ENCODE measurements at regions not wholly inside any gene's neighbourhood (a gene's known extent, or its start where the extent isn't known, plus 50 kb on each side); places are given as distances from the start of the nearest gene placed in this dataset.
A peak's percentile ranks its signal among the peaks of the same experiment; 100 is the strongest.

DNA sequence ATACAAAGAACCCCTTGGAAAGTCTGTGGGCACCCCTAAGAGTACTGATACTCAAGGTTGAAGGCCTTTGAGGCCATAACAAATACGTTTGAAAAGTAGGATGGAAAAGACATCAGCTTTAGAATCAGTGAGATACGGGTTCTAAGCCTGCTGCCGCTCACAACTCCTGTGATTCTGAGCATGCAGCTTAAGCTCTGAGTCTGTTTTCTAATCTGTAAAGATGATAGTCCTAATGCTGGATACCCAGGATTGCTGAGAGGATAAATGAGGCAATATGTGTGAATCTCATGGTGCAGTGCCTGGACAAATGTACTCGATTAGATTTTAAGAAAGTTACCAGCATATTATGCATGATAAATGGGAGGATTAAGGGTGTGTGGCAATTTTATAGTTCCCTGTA, 321.0 kb upstream of the HSF2 start:
- TF ChIP-seq ZBTB7A (IDR thresholded peaks at IDR 0.05; ENCODE audit: low read depth) (no peak), YY1 (IDR thresholded peaks at IDR 0.05; ENCODE audit: low read depth) (no peak), FOXM1 (IDR thresholded peaks at IDR 0.05; ENCODE audit: borderline replicate concordance, low read depth) (no peak), CREB1 (IDR thresholded peaks at IDR 0.05; ENCODE audit: low read depth) (no peak), TAF1 (IDR thresholded peaks at IDR 0.05; ENCODE audit: low read depth) (no peak), CEBPB (IDR thresholded peaks at IDR 0.05) (no peak), EP300 (IDR thresholded peaks at IDR 0.05; ENCODE audit: borderline replicate concordance) (no peak), EGR1 (IDR thresholded peaks at IDR 0.05) (no peak)
- TF ChIP-seq, protein P1, sequence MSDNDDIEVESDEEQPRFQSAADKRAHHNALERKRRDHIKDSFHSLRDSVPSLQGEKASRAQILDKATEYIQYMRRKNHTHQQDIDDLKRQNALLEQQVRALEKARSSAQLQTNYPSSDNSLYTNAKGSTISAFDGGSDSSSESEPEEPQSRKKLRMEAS (IDR thresholded peaks at IDR 0.05) = no peak
- TF ChIP-seq, protein P2, sequence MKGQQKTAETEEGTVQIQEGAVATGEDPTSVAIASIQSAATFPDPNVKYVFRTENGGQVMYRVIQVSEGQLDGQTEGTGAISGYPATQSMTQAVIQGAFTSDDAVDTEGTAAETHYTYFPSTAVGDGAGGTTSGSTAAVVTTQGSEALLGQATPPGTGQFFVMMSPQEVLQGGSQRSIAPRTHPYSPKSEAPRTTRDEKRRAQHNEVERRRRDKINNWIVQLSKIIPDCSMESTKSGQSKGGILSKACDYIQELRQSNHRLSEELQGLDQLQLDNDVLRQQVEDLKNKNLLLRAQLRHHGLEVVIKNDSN (IDR thresholded peaks at IDR 0.05) = no peak
- TF ChIP-seq, protein P3, sequence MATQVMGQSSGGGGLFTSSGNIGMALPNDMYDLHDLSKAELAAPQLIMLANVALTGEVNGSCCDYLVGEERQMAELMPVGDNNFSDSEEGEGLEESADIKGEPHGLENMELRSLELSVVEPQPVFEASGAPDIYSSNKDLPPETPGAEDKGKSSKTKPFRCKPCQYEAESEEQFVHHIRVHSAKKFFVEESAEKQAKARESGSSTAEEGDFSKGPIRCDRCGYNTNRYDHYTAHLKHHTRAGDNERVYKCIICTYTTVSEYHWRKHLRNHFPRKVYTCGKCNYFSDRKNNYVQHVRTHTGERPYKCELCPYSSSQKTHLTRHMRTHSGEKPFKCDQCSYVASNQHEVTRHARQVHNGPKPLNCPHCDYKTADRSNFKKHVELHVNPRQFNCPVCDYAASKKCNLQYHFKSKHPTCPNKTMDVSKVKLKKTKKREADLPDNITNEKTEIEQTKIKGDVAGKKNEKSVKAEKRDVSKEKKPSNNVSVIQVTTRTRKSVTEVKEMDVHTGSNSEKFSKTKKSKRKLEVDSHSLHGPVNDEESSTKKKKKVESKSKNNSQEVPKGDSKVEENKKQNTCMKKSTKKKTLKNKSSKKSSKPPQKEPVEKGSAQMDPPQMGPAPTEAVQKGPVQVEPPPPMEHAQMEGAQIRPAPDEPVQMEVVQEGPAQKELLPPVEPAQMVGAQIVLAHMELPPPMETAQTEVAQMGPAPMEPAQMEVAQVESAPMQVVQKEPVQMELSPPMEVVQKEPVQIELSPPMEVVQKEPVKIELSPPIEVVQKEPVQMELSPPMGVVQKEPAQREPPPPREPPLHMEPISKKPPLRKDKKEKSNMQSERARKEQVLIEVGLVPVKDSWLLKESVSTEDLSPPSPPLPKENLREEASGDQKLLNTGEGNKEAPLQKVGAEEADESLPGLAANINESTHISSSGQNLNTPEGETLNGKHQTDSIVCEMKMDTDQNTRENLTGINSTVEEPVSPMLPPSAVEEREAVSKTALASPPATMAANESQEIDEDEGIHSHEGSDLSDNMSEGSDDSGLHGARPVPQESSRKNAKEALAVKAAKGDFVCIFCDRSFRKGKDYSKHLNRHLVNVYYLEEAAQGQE (IDR thresholded peaks at IDR 0.05; ENCODE audit: low read depth) = no peak

DNA sequence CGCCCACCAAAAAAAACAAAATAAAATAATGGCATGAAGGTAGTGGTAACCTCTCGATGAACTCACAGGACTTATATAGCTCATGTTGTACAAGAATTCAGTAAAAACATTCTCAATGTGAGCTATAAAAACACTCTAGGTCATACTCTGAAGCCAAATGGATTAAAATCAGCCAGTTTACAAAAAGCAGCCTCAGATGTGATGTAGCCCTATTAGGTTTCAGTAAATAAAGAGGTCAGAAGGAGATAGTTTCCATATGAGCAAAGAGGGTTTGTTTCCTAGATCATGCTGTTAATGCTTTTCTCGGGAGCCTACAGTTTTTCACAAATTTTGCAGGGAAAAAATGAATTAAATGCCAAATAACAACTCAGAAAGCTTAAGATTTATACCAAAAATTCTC, 319.5 kb upstream of the HSF2 start:
- TF ChIP-seq TEAD4 (IDR thresholded peaks at IDR 0.05) (no peak), TCF12 (IDR thresholded peaks at IDR 0.05; ENCODE audit: low read depth) (no peak)

DNA sequence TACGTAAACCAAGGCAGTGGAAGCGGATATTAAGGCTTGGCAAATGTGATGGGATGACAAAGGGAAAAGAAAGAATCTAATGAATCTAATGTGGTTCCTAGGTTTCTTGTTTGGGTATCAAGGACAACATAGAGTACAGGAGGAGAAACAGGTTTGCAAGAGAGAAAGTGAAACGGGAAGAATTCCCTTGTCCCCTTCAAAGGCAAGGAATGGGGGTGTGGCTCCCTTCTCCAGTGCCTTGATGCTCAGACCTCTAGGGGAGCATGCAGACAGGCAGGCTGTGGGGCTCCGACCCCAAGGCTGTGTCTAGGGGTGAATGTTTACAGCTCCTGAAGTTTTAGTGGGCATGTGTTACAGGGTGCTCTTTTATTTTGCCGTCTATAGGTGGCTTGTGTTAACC, 317.5 kb upstream of the HSF2 start:
- TF ChIP-seq FOXM1 (IDR thresholded peaks at IDR 0.05; ENCODE audit: borderline replicate concordance, low read depth) (no peak), RAD21 (IDR thresholded peaks at IDR 0.05; ENCODE audit: low read depth) (no peak), YY1 (IDR thresholded peaks at IDR 0.05; ENCODE audit: low read depth) (no peak), CREB1 (IDR thresholded peaks at IDR 0.05; ENCODE audit: low read depth) (no peak), ZBTB7A (IDR thresholded peaks at IDR 0.05; ENCODE audit: low read depth) (no peak)

DNA sequence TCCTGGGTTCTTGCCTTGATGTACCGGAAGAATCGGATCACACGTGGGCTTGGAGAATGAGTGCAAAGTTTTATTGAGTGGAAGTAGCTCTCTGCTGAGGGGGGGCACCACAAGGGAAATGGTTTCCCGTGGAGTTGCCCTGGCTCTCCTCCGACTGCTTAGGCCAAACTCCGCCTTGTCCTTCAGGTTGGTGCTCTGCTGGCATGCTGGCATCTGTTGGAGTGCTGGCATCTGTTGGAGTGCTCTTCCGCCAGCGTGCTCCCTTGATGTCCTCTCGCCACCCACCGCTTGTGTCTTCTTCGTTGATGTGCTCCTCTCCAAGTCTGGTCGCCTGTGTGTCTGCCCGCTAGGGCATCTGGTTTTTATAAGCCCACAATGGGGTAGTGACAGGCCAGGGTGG, 317.1 kb upstream of the HSF2 start:
- TF ChIP-seq EGR1 (IDR thresholded peaks at IDR 0.05) (no peak), YY1 (IDR thresholded peaks at IDR 0.05; ENCODE audit: low read depth) (no peak), CEBPB (IDR thresholded peaks at IDR 0.05) (no peak), RAD21 (IDR thresholded peaks at IDR 0.05; ENCODE audit: low read depth) (no peak), TCF12 (IDR thresholded peaks at IDR 0.05; ENCODE audit: low read depth) (no peak), TEAD4 (IDR thresholded peaks at IDR 0.05) (no peak)
- TF ChIP-seq, protein P3 (IDR thresholded peaks at IDR 0.05; ENCODE audit: low read depth) = no peak
- TF ChIP-seq, protein P2 (IDR thresholded peaks at IDR 0.05) = no peak

DNA sequence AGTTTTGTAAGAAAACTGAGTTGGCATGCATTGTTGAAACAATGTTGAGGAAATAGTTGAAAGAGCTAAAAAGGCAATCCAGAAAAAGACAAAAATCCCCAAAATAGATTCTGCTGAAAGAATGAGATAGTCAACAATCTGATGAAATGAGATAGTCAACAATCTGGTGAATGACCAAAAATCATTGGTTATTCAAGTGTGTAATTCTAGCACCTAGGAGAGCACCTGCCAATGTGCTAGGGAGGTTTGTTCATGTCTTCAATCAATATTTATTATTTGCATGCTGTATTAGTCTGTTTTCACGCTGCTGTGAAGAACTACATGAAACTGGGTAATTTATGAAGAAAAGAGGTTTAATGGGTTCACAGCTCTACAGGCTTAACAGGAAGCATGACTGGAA, 307.1 kb upstream of the HSF2 start:
- TF ChIP-seq, protein P2 (IDR thresholded peaks at IDR 0.05) = no peak
- TF ChIP-seq TCF12 (IDR thresholded peaks at IDR 0.05; ENCODE audit: low read depth) = no peak
- TF ChIP-seq, protein P3 (IDR thresholded peaks at IDR 0.05; ENCODE audit: low read depth) = peak; percentile 64
- TF ChIP-seq RAD21 (IDR thresholded peaks at IDR 0.05; ENCODE audit: low read depth) = no peak

Data from Ishikawa (cell line).